ENCODE measurements at regions not wholly inside any gene's neighbourhood (a gene's known extent, or its start where the extent isn't known, plus 50 kb on each side); places are given as distances from the start of the nearest gene placed in this dataset.

- Histone ChIP-seq H4K20me1 (ENCODE audit: insufficient read depth) (no peaks in the 10 kb centered on the region), H3K4me2 (ENCODE audit: unreplicated experiment) (no peak overlapping the region), H3K79me2 (ENCODE audit: insufficient read depth) (no peaks in the 10 kb centered on the region), H3K4me3 (no peak overlapping the region), H2AFZ (no peak overlapping the region), H3K36me3 (ENCODE audit: low read depth) (no peaks in the 10 kb centered on the region), H3K9me3 (ENCODE audit: low read depth) (no peaks in the 10 kb centered on the region), H3F3A (ENCODE audit: insufficient read depth) (no peaks in the 10 kb centered on the region), H3K27me3 (replicated peaks; ENCODE audit: insufficient read depth) (no peaks in the 10 kb centered on the region; the same call in 1 of the 2 replicates), H3K27ac (no peak overlapping the region), H3K9ac (no peak overlapping the region), H3K9me2 (ENCODE audit: insufficient read depth) (no peaks in the 10 kb centered on the region), H3K4me1 (ENCODE audit: insufficient read depth) (no peaks in the 10 kb centered on the region)
- DNase-seq = no peak
- in situ Hi-C loops (cut with MboI) = no loop called here
- no peak for TF ChIP-seq EZH2 (IDR thresholded peaks at IDR 0.05; ENCODE audit: insufficient read depth, poor library complexity, severe bottlenecking)
- no peak for TF ChIP-seq EZH2phosphoT487 (IDR thresholded peaks at IDR 0.05; ENCODE audit: insufficient read depth, low read depth)
Measured at GRCh38 chr6:54040545-54040944, 70.7 kb upstream of the MLIP start.

DNA sequence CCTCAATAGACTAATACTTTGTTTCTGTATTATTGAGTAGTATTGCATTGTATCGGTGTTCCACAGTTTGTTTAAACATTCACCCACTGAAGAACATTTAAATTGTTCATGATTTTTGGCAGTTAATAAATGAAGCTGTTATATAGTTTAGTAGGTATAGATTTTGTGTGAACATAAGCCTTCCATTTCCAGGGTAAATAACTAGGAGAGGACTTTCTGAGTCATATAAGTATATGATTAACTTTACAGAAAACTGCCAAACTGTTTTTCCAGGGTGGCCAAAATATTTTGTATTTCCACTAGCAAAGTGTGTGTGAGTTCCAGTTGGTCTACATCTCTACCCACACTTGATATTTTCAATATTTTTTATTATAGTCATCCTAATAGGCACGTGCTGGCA lies 70.0 kb upstream of the MLIP start:
- H3F3A ChIP-seq (ENCODE audit: insufficient read depth) = no peaks in the 10 kb centered on the region
- H3K9me3 ChIP-seq (ENCODE audit: low read depth) = no peaks in the 10 kb centered on the region
- no peak overlapping the region for H3K9ac ChIP-seq
- no peaks in the 10 kb centered on the region for H3K36me3 ChIP-seq (ENCODE audit: low read depth)
- no peak overlapping the region for H3K4me2 ChIP-seq (ENCODE audit: unreplicated experiment)
- no peak overlapping the region for H3K27ac ChIP-seq
- no peaks in the 10 kb centered on the region; the same call in 1 of the 2 replicates for H3K27me3 ChIP-seq (replicated peaks; ENCODE audit: insufficient read depth)
- in situ Hi-C loops (cut with MboI) = no loop called here
- H3K9me2 ChIP-seq (ENCODE audit: insufficient read depth) = no peaks in the 10 kb centered on the region
- 60 to 87% methylated on average over 2 of the region's 2 CpGs for WGBS, 2 experiments (ENCODE audit: low coverage in 1 of 2, low lambda C conversion rate in 2 of 2, missing lambda C conversion rate in 2 of 2)
- H2AFZ ChIP-seq = no peak overlapping the region
- no peak for TF ChIP-seq EZH2phosphoT487 (IDR thresholded peaks at IDR 0.05; ENCODE audit: insufficient read depth, low read depth)
- TF ChIP-seq EZH2 (IDR thresholded peaks at IDR 0.05; ENCODE audit: insufficient read depth, poor library complexity, severe bottlenecking) = no peak
- H3K4me1 ChIP-seq (ENCODE audit: insufficient read depth) = no peaks in the 10 kb centered on the region
- no peak for DNase-seq
- H3K79me2 ChIP-seq (ENCODE audit: insufficient read depth) = no peaks in the 10 kb centered on the region
- H3K4me3 ChIP-seq = no peak overlapping the region
- H4K20me1 ChIP-seq (ENCODE audit: insufficient read depth) = no peaks in the 10 kb centered on the region

DNA sequence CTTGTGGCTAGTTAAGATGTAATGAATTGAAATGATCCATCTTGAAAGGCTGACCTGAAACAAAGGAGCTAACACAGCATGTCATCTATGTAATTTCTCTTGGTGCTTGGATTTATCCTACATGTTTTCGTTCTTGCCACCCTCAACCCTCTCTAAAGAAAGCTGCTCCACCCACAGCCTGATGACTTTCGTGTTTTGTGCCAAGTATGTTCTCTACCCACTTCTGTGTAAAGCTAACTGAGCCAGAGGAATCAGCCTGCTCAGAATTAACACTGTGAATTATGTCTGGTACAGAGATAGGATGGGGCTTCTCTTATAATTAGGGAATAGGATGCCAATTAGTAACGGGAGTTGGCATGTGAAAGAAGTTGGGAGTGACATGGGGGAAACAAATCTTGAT lies 67.9 kb upstream of the MLIP start:
- no peaks in the 10 kb centered on the region for H3K36me3 ChIP-seq (ENCODE audit: low read depth)
- no peaks in the 10 kb centered on the region for H3K9me2 ChIP-seq (ENCODE audit: insufficient read depth)
- no peak for TF ChIP-seq EZH2phosphoT487 (IDR thresholded peaks at IDR 0.05; ENCODE audit: insufficient read depth, low read depth)
- TF ChIP-seq EZH2 (IDR thresholded peaks at IDR 0.05; ENCODE audit: insufficient read depth, poor library complexity, severe bottlenecking) = no peak
- no peak overlapping the region for H2AFZ ChIP-seq
- no peak for DNase-seq
- WGBS, 2 experiments (ENCODE audit: low coverage in 1 of 2, low lambda C conversion rate in 2 of 2, missing lambda C conversion rate in 2 of 2) = 51 to 53% methylated on average over 3 of the region's 3 CpGs
- H3K27ac ChIP-seq = no peak overlapping the region
- no peaks in the 10 kb centered on the region for H4K20me1 ChIP-seq (ENCODE audit: insufficient read depth)
- no peaks in the 10 kb centered on the region for H3K79me2 ChIP-seq (ENCODE audit: insufficient read depth)
- in situ Hi-C loops (cut with MboI) = no loop called here
- no peaks in the 10 kb centered on the region; the same call in 1 of the 2 replicates for H3K27me3 ChIP-seq (replicated peaks; ENCODE audit: insufficient read depth)
- H3F3A ChIP-seq (ENCODE audit: insufficient read depth) = no peaks in the 10 kb centered on the region
- H3K4me1 ChIP-seq (ENCODE audit: insufficient read depth) = no peaks in the 10 kb centered on the region
- H3K4me2 ChIP-seq (ENCODE audit: unreplicated experiment) = no peak overlapping the region
- H3K9ac ChIP-seq = no peak overlapping the region
- no peaks in the 10 kb centered on the region for H3K9me3 ChIP-seq (ENCODE audit: low read depth)
- no peak overlapping the region for H3K4me3 ChIP-seq

- Histone ChIP-seq H3K9me2 (ENCODE audit: insufficient read depth) (no peaks in the 10 kb centered on the region), H3K27ac (no peak overlapping the region), H3K27me3 (replicated peaks; ENCODE audit: insufficient read depth) (no peaks in the 10 kb centered on the region; the same call in 1 of the 2 replicates), H3K9ac (no peak overlapping the region), H3K4me2 (ENCODE audit: unreplicated experiment) (no peak overlapping the region), H4K20me1 (ENCODE audit: insufficient read depth) (no peaks in the 10 kb centered on the region), H3K4me3 (no peak overlapping the region), H3K36me3 (ENCODE audit: low read depth) (no peaks in the 10 kb centered on the region), H3F3A (ENCODE audit: insufficient read depth) (no peaks in the 10 kb centered on the region), H2AFZ (no peak overlapping the region), H3K4me1 (ENCODE audit: insufficient read depth) (no peaks in the 10 kb centered on the region), H3K9me3 (ENCODE audit: low read depth) (no peaks in the 10 kb centered on the region), H3K79me2 (ENCODE audit: insufficient read depth) (no peaks in the 10 kb centered on the region)
- in situ Hi-C loops (cut with MboI) = no loop called here
- TF ChIP-seq EZH2phosphoT487 (IDR thresholded peaks at IDR 0.05; ENCODE audit: insufficient read depth, low read depth) (no peak), EZH2 (IDR thresholded peaks at IDR 0.05; ENCODE audit: insufficient read depth, poor library complexity, severe bottlenecking) (no peak)
- DNase-seq = no peak
- 55 to 63% methylated on average over 2 of the region's 2 CpGs for WGBS, 2 experiments (ENCODE audit: low coverage in 1 of 2, low lambda C conversion rate in 2 of 2, missing lambda C conversion rate in 2 of 2)
Measured at GRCh38 chr6:54044059-54044458, 67.2 kb upstream of the MLIP start.

DNA sequence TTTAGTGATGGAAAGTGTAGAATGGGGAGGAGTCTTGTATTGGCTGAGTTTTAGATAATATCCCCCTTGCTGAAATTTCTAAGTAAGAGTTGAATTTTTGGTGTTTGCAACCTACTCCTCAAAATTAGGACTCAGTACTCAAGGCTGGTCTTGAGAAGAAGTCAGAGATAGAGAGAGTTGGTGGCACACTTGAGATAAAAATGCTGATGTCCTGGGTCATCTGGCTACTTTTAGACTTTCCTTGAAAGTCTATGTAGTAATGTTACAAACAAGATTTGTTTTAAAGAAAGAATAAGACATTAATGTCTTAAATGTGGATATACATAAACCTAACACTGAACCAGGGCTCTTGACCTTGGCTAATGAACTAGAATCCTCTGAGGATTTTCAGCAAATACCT lies 62.5 kb upstream of the MLIP start:
- Histone ChIP-seq H2AFZ (no peak overlapping the region), H3K9ac (no peak overlapping the region), H3K4me1 (ENCODE audit: insufficient read depth) (peaks cover 6% of the 10 kb centered on the region), H3K4me3 (no peak overlapping the region), H3F3A (ENCODE audit: insufficient read depth) (peaks cover 6% of the 10 kb centered on the region; the same call in 1 of the 2 replicates), H3K79me2 (ENCODE audit: insufficient read depth) (no peaks in the 10 kb centered on the region), H3K9me2 (ENCODE audit: insufficient read depth) (no peaks in the 10 kb centered on the region), H3K4me2 (ENCODE audit: unreplicated experiment) (no peak overlapping the region), H3K27me3 (replicated peaks; ENCODE audit: insufficient read depth) (no peaks in the 10 kb centered on the region), H4K20me1 (ENCODE audit: insufficient read depth) (no peaks in the 10 kb centered on the region), H3K27ac (no peak overlapping the region), H3K9me3 (ENCODE audit: low read depth) (no peaks in the 10 kb centered on the region), H3K36me3 (ENCODE audit: low read depth) (no peaks in the 10 kb centered on the region)
- no peak for TF ChIP-seq EZH2phosphoT487 (IDR thresholded peaks at IDR 0.05; ENCODE audit: insufficient read depth, low read depth)
- TF ChIP-seq EZH2 (IDR thresholded peaks at IDR 0.05; ENCODE audit: insufficient read depth, poor library complexity, severe bottlenecking) = no peak
- in situ Hi-C loops (cut with MboI) = no loop called here
- no peak for DNase-seq
